NT2/D1 (cell line): ENCODE measurements at regions not wholly inside any gene's neighbourhood (a gene's known extent, or its start where the extent isn't known, plus 50 kb on each side); places are given as distances from the start of the nearest gene placed in this dataset.

Experiments
- DNase-seq: peaks from one replicate; pipeline ENCODE4 v3.0.0-alpha.2; 2011; ENCODE audit warnings: low read depth, low spot score
- H3K27me3 ChIP-seq: 2 replicates; pipeline ENCODE4 v1.6.0; 2011; ENCODE audit warnings: mild to moderate bottlenecking; ENCODE audit not compliant: insufficient read length, insufficient read depth
- H3K36me3 ChIP-seq: 2 replicates; pipeline ENCODE4 v1.6.1; 2011; ENCODE audit warnings: mild to moderate bottlenecking, low read length, mixed read lengths; ENCODE audit not compliant: insufficient read depth, insufficient read length
- H3K4me1 ChIP-seq: 2 replicates; pipeline ENCODE4 v1.5.1; 2011; ENCODE audit not compliant: insufficient read depth, insufficient read length
- H3K4me3 ChIP-seq: 2 replicates; pipeline ENCODE4 v1.5.1; 2011; ENCODE audit warnings: low read depth; ENCODE audit not compliant: insufficient read length
- H3K9ac ChIP-seq: 2 replicates; pipeline ENCODE4 v1.6.0; 2011; ENCODE audit warnings: low read depth; ENCODE audit not compliant: insufficient read length
- H3K9me3 ChIP-seq: 2 replicates; pipeline ENCODE4 v1.5.1; 2011; ENCODE audit warnings: mild to moderate bottlenecking, low read length; ENCODE audit not compliant: insufficient read depth
- SUZ12 ChIP-seq: IDR thresholded peaks from 2 replicates; pipeline ENCODE4 v1.6.1; 2011; ENCODE audit not compliant: insufficient read length, insufficient read depth; ENCODE audit errors: extremely low read depth
- YY1 ChIP-seq: IDR thresholded peaks from 2 replicates; pipeline ENCODE4 v1.6.1; 2011; ENCODE audit not compliant: insufficient read length, insufficient read depth
- ZNF274 ChIP-seq: IDR thresholded peaks from 2 replicates; pipeline ENCODE4 v1.6.1; 2011; ENCODE audit warnings: mild to moderate bottlenecking, low read depth, low read length

DNA sequence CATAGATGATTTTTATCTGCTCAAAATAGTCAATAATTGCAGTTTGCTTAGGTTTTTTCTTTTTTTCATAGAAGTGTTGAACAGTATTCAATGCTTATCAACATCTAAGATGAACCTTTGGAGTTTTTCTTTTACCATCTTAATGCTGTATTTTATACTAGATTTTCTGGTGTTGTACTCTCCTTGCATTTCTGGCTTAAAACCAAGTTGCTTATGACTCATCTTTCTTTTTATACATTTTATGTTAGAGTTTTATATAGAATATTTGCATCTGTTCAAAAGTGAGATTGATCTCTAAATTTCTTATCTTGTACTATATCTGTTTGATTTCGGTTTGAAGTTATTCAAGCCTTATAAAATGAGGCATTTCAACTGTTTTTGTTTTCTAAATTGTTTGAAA lies 232.5 kb downstream of the RFPL4B start:
- no peaks in the 10 kb centered on the region for H3K9me3 ChIP-seq
- TF ChIP-seq YY1 (no peak), SUZ12 (no peak), ZNF274 (no peak)
- H3K27me3 ChIP-seq = no peaks in the 10 kb centered on the region
- H3K4me1 ChIP-seq = no peaks in the 10 kb centered on the region
- no peaks in the 10 kb centered on the region for H3K36me3 ChIP-seq
- no peak overlapping the region for H3K9ac ChIP-seq
- no peak overlapping the region for H3K4me3 ChIP-seq
- DNase-seq = no peak

DNA sequence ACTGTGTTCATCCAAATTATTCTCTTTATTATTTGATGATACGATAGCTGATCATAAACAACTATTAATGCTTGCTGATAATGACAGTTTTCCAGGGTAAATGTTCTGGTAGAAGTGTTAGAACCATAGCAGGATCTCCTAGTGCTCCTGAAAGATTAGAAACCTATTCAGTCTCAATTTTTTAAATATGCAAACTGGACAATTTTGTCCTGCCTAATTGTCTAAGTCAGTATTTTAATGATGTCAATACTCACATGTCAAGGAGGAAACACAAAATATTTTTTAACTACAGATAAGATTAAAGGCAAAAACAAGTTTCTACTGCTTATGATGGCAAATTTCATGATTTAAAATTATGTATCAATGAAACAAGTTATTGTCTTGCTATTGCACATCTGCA lies 233.9 kb downstream of the RFPL4B start:
- Histone ChIP-seq H3K4me1 (no peaks in the 10 kb centered on the region), H3K4me3 (no peak overlapping the region), H3K27me3 (no peaks in the 10 kb centered on the region), H3K36me3 (no peaks in the 10 kb centered on the region), H3K9me3 (no peaks in the 10 kb centered on the region), H3K9ac (no peak overlapping the region)
- no peak for DNase-seq
- TF ChIP-seq YY1 = no peak
- TF ChIP-seq ZNF274 = no peak
- no peak for TF ChIP-seq SUZ12

DNA sequence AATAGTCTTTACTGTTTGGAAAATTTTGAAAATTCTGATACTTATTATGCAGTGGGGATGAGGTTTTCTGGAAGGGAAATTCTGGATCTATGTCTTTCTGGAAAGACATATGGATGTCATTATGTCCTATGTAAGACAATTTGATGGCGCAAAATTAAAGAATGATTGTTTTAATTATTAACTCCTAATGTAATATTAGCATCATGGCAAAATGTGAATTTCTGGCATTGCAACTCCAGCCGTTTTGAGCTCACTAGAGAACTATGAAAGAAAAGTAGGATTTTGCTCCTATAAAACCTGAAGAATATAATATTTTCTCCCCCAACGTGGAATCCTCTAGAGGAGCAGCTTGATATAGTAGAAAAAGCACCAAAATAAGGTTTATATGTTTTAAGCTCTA lies 243.2 kb downstream of the RFPL4B start:
- Histone ChIP-seq H3K27me3 (no peaks in the 10 kb centered on the region), H3K9ac (no peak overlapping the region), H3K36me3 (no peaks in the 10 kb centered on the region), H3K4me3 (no peak overlapping the region), H3K9me3 (peaks cover 5% of the 10 kb centered on the region; the same call in 1 of the 2 replicates), H3K4me1 (no peaks in the 10 kb centered on the region)
- TF ChIP-seq SUZ12 = no peak
- no peak for TF ChIP-seq YY1
- no peak for TF ChIP-seq ZNF274
- DNase-seq = no peak

DNA sequence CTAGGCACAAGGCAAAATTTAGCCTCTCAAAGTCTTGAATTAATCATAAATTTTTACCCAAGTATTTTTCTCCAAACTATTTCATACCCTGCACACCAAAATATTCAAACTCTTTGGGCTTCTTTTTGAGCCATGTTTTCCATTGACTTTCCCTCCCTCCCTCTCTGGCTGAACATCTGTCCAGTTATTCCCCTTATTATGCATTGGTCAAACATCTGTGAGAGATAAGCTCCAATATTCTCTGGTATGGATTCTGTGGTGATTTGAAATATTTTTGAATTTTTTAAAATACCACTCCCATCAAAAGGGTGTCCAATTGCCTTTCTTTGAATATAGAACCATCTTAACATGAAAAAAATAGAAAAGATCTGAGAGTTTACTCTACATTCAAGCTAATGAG lies 244.2 kb downstream of the RFPL4B start:
- no peak overlapping the region for H3K9ac ChIP-seq
- no peaks in the 10 kb centered on the region for H3K4me1 ChIP-seq
- TF ChIP-seq YY1 (no peak), ZNF274 (no peak), SUZ12 (no peak)
- no peak overlapping the region for H3K4me3 ChIP-seq
- no peaks in the 10 kb centered on the region for H3K36me3 ChIP-seq
- no peaks in the 10 kb centered on the region for H3K27me3 ChIP-seq
- DNase-seq = no peak
- peaks cover 5% of the 10 kb centered on the region; the same call in 1 of the 2 replicates for H3K9me3 ChIP-seq

DNA sequence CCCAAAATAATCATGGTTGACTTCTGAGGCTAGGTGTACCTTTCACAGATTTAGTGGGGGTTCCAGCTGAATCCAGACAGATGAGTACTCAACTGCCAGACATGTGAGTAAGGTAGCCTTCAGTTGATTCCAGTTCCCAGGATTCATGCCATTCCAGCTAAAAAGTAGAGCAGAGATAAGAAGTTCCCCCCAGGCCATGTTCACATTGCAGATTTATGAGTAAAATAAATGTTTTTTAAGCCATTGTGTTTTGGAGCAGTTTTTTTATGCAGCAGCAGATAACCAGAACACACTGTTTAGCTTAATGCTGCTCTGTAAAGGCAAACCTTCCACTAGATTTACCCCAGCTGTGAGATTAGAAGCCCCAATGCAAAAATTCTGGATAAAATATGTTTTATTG lies 245.0 kb downstream of the RFPL4B start:
- no peak for TF ChIP-seq YY1
- TF ChIP-seq SUZ12 = no peak
- no peak for TF ChIP-seq ZNF274
- H3K36me3 ChIP-seq = no peaks in the 10 kb centered on the region
- DNase-seq = no peak
- peaks cover 5% of the 10 kb centered on the region; the same call in 1 of the 2 replicates for H3K9me3 ChIP-seq
- no peak overlapping the region for H3K9ac ChIP-seq
- no peaks in the 10 kb centered on the region for H3K4me1 ChIP-seq
- no peaks in the 10 kb centered on the region for H3K27me3 ChIP-seq
- H3K4me3 ChIP-seq = no peak overlapping the region

DNA sequence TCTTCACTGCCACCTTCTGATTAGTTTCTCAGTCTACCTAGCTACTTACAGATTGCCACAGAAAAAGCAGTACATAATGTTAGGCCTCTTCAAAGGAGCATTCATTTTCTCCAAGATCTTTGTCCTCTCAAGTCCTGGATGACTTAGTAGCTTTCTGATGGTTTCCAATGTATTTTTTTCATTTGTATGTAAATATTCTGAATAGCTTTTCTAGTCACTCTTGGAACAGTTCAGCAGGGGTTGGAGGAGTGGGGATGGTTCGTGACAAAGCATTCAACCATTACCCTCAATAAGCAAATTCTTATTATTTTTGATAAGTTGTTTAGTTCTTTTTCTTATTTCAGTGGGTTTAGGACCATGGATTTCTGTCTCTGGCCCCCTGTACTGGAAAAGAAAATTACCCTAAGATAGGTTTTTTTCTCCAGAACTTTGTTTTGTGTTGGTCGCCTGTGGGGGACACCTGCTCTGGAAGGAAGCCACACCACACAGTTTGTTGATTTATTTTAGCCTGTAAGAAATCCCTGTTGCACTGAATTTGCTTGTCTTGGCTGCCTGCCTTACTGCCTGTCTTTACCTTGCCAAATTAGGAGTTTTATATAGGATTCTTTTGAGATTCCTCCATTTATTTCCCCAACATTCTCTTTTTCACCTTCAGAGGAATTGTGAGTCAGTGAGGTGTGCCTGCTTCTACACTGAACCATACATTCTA lies 247.9 kb downstream of the RFPL4B start:
- H3K4me3 ChIP-seq = no peak overlapping the region
- no peak for DNase-seq
- H3K9me3 ChIP-seq = peaks cover 5% of the 10 kb centered on the region; the same call in 1 of the 2 replicates
- no peaks in the 10 kb centered on the region for H3K27me3 ChIP-seq
- no peaks in the 10 kb centered on the region for H3K36me3 ChIP-seq
- no peaks in the 10 kb centered on the region for H3K4me1 ChIP-seq
- no peak overlapping the region for H3K9ac ChIP-seq
- TF ChIP-seq YY1 = no peak

DNA sequence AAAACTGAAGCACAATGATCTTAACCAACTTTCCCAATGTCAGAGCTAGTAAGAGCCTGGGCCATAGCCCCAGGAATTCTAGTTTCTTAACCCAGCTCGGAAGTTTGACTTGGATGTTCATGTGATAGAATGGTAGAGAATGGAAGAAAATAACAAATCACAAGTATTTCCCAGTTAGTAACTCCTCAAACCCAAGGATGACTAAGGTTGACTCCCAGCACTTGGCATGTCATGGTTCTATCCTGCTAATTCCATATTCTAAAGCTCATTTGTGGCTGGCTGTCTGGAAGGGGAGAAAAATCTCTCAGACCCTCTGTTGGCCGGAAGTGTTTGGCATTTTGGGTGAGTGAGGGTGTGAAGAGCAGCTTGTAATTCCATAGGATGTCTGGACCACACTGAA lies 248.7 kb downstream of the RFPL4B start:
- no peaks in the 10 kb centered on the region for H3K4me1 ChIP-seq
- DNase-seq = no peak
- peaks cover 5% of the 10 kb centered on the region; the same call in 1 of the 2 replicates for H3K9me3 ChIP-seq
- H3K9ac ChIP-seq = no peak overlapping the region
- no peaks in the 10 kb centered on the region for H3K27me3 ChIP-seq
- no peaks in the 10 kb centered on the region for H3K36me3 ChIP-seq
- no peak overlapping the region for H3K4me3 ChIP-seq
- TF ChIP-seq SUZ12 = no peak
- no peak for TF ChIP-seq YY1
- TF ChIP-seq ZNF274 = no peak

DNA sequence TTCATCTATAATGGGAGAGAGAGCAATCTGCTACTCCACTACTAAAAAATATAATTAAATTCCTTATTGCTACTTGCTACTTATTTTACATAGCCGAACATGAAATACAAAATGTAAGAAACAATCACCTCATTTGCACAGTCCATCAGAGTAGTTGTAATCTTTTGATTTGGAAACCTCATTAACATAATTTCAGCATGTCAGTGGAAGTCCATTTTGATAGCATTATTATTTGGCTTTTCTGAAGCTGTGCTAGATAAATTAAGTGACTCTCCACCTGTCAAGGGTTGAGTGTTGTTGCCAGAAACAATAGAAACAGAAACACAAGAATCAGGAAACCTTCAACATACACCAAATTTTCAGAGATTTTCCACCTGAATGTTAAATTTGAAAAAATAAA lies 250.0 kb downstream of the RFPL4B start:
- Histone ChIP-seq H3K9me3 (peaks cover 5% of the 10 kb centered on the region; the same call in 1 of the 2 replicates), H3K27me3 (no peaks in the 10 kb centered on the region), H3K4me1 (no peaks in the 10 kb centered on the region), H3K36me3 (no peaks in the 10 kb centered on the region), H3K9ac (no peak overlapping the region), H3K4me3 (no peak overlapping the region)
- DNase-seq = no peak
- no peak for TF ChIP-seq SUZ12
- no peak for TF ChIP-seq ZNF274
- no peak for TF ChIP-seq YY1
